ENCODE measurements at regions not wholly inside any gene's neighbourhood (a gene's known extent, or its start where the extent isn't known, plus 50 kb on each side); places are given as distances from the start of the nearest gene placed in this dataset.

GRCh38 chr13:80203496-80203895, 137.4 kb downstream of the SPRY2 start:
- intact Hi-C loops (cut with DNase I), result no loop called here
- WGBS, result 56% methylated on average over 3 of the region's 3 CpGs
- TF ChIP-seq POLR2AphosphoS5 (IDR thresholded peaks at IDR 0.05) (no peak), POLR2A (IDR thresholded peaks at IDR 0.05) (no peak), CTCF (IDR thresholded peaks at IDR 0.05) (no peak)

GRCh38 chr13:80201694-80202468, 139.0 kb downstream of the SPRY2 start:
- intact Hi-C loops (cut with DNase I), result no loop called here
- Histone ChIP-seq H3K9me3 (no peaks in the 10 kb centered on the region), H3K4me1 (replicated peaks) (no peaks in the 10 kb centered on the region), H3K27me3 (replicated peaks; ENCODE audit: insufficient read depth) (no peaks in the 10 kb centered on the region), H3K27ac (no peak overlapping the region), H3K4me3 (no peak overlapping the region), H3K36me3 (no peaks in the 10 kb centered on the region)
- 82% methylated on average over 6 of the region's 6 CpGs for WGBS
- TF ChIP-seq CTCF (IDR thresholded peaks at IDR 0.05) (no peak), POLR2AphosphoS5 (IDR thresholded peaks at IDR 0.05) (no peak), POLR2A (IDR thresholded peaks at IDR 0.05) (no peak)
- DNase-seq (ENCODE audit: low spot score), result no peak

More at GRCh38 chr13:80203496-80203895, 137.4 kb downstream of the SPRY2 start:
- Histone ChIP-seq H3K36me3 (no peaks in the 10 kb centered on the region), H3K4me1 (replicated peaks) (no peaks in the 10 kb centered on the region), H3K27ac (no peak overlapping the region), H3K9me3 (no peaks in the 10 kb centered on the region), H3K27me3 (replicated peaks; ENCODE audit: insufficient read depth) (no peaks in the 10 kb centered on the region), H3K4me3 (no peak overlapping the region)
- DNase-seq (ENCODE audit: low spot score), result no peak

- no peaks in the 10 kb centered on the region for H3K4me1 ChIP-seq (replicated peaks)
- intact Hi-C loops (cut with DNase I), result no loop called here
- H3K9me3 ChIP-seq, result no peaks in the 10 kb centered on the region
- TF ChIP-seq POLR2AphosphoS5 (IDR thresholded peaks at IDR 0.05) (no peak), POLR2A (IDR thresholded peaks at IDR 0.05) (no peak), CTCF (IDR thresholded peaks at IDR 0.05) (no peak)
- no peaks in the 10 kb centered on the region for H3K27me3 ChIP-seq (replicated peaks; ENCODE audit: insufficient read depth)
- DNase-seq (ENCODE audit: low spot score), result no peak
- H3K4me3 ChIP-seq, result no peak overlapping the region
- 46% methylated on average over 3 of the region's 3 CpGs for WGBS
- H3K27ac ChIP-seq, result no peak overlapping the region
- no peaks in the 10 kb centered on the region for H3K36me3 ChIP-seq
Measured at GRCh38 chr13:80199585-80200292, 141.2 kb downstream of the SPRY2 start.

DNA sequence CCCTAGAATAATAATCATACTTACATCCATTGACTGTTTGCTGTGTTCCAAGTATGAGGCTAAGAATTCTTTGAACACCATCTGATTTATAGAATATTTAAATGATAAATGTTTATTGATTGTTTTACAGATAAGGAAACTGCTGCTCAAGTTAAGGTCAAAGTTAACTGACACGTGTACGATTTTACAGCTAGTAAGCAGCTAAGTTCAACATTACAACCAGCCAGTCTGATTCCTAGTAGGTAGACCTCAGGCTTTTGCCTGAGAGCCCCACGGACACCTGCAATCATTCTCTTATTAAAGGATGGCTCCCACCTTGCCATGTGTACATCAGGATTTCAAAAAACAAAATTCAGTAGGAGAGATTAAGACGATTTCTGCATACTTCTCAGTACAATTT, 141.9 kb downstream of the SPRY2 start:
- Histone ChIP-seq H3K27ac (no peak overlapping the region), H3K36me3 (no peaks in the 10 kb centered on the region), H3K27me3 (replicated peaks; ENCODE audit: insufficient read depth) (no peaks in the 10 kb centered on the region), H3K4me3 (no peak overlapping the region), H3K9me3 (no peaks in the 10 kb centered on the region), H3K4me1 (replicated peaks) (no peaks in the 10 kb centered on the region)
- DNase-seq (ENCODE audit: low spot score), result no peak
- TF ChIP-seq POLR2AphosphoS5 (IDR thresholded peaks at IDR 0.05), result no peak
- no peak for TF ChIP-seq CTCF (IDR thresholded peaks at IDR 0.05)
- no peak for TF ChIP-seq POLR2A (IDR thresholded peaks at IDR 0.05)
- intact Hi-C loops (cut with DNase I), result no loop called here
- 78% methylated on average over 4 of the region's 4 CpGs for WGBS

Data from prostate gland (tissue), 2 donors.